HG03571 (cell line): ENCODE measurements at regions not wholly inside any gene's neighbourhood (a gene's known extent, or its start where the extent isn't known, plus 50 kb on each side); places are given as distances from the start of the nearest gene placed in this dataset.

Experiments used
- ATAC-seq: cut with Tn5 transposase; IDR thresholded peaks from one replicate; pipeline ENCODE4 v1.9.1; 2021; ENCODE audit not compliant: unreplicated experiment

DNA sequence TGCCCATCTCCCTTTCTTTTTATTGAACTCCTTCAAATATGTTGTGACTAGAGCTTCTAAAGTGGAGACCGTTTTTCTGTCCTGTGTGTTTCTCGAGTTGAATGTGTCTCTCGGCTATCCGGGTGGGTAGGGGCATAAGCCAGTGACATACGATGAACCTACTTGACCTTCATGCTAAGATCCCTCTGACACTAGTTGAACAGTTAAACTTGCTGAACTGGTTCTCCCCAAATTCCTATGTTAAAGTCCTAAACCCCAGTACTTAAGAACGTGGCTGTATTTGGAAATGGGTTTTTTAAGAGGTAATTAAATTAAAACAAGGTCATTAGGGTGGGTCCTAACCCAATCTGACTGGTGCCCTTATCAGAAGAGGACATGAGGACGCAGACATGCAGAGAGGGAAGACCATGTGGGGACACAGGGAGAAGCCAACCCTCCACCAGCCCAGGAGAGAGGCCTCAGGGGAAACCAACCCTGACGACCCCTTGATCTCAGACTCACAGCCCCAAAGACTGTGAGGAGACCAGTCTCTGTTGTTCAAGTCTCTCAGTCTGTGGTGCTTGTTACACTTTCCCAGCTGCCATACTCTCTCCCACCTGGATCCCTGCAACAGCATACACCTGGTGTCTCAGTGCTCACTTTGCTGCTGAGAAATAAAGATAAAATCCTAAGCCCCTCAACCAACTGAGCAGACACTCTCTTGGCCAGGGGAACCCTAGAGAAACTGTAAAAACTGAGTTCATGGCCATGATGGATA, 208.4 kb downstream of the MYLK4 start:
- ATAC-seq: no peak

GRCh38 chr6:2536451-2536850, 214.3 kb downstream of the MYLK4 start:
- no peak for ATAC-seq

DNA sequence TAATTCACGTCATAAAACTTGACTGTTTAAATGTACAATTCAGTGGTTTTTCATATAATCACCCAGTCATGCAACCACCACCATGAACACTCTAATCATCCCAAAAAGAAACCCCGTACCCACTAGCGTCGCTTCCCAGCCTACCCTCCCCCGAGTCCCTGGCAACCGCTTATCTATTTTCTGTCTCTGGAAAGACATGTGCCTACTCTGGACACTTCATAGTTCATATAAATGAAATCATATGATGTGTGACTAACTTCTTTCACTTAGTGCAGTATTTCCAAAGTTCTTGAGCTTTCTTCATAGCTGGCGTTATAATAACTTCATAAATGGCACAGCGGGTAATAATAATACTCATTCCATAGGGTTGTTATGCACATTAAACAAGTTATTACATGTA, 215.2 kb downstream of the MYLK4 start:
- no peak for ATAC-seq

- no peak for ATAC-seq
These were observed 216.2 kb downstream of the MYLK4 start for GRCh38 chr6:2534406-2535042.

- no peak for ATAC-seq
These were observed 219.1 kb downstream of the MYLK4 start for GRCh38 chr6:2531426-2532215.

- no peak for ATAC-seq
These were observed 221.5 kb downstream of the MYLK4 start for GRCh38 chr6:2529211-2529719.

DNA sequence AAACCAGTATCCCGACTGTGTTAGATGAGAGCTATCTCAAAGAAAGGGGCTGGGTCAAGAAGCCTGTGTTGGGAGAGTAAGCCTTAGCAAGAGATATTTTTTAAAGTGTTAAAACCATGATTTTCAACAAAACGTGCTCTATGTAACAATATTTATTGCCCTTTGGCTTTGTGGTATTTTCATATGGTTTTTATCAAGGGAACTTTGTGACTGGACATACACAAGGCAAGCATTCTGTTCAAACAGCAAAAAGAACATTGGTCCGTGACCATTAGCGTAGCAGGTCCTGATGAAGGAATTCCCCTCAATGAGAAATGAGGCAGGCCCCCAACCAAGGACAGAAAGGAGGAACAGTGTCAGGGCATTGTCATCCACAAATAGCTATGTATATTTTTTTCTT, 222.6 kb downstream of the MYLK4 start:
- ATAC-seq: no peak

DNA sequence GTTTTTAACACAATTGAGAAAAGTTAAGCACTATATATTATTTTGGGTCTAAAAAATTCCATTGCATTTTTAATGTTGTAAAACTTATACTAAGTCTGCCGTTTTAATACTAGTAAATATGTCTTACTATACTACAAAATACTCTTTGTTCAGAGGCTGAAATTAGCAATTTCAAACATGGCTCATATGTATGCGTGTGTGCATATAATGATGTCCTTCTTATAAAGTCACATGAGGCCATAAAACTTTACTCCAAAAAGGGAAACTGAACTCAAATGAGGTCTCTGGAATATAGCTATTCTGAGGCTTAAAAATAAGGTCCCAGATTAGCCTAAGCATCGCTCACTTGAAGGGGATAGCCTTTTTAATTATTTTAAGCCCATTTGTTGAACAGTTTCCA, 224.0 kb downstream of the MYLK4 start:
- no peak for ATAC-seq

- ATAC-seq: no peak
These were observed 226.6 kb downstream of the MYLK4 start for GRCh38 chr6:2524090-2524489.

DNA sequence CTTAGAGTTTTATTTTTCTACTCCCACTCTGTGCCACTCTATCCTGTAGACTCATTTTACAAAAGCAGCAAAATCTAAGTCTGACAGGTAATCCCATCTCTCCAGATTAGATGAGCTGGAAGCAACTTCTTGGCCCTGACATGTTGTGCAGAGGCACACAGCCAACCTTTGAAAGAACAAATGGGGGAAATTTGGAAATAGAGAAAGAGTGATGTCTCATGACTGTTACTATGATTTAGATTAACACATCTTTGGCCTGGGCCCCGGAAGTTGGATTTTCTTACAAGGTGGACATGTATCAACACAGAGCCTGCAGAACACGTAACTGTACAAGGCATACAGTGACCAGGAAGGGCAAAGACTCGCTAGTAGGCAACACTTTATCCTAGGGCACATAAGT, 227.7 kb downstream of the MYLK4 start:
- ATAC-seq: no peak

- ATAC-seq: no peak
These were observed 228.2 kb downstream of the MYLK4 start for GRCh38 chr6:2522521-2522920.

- no peak for ATAC-seq
These were observed 232.8 kb downstream of the MYLK4 start for GRCh38 chr6:2517855-2518473.

DNA sequence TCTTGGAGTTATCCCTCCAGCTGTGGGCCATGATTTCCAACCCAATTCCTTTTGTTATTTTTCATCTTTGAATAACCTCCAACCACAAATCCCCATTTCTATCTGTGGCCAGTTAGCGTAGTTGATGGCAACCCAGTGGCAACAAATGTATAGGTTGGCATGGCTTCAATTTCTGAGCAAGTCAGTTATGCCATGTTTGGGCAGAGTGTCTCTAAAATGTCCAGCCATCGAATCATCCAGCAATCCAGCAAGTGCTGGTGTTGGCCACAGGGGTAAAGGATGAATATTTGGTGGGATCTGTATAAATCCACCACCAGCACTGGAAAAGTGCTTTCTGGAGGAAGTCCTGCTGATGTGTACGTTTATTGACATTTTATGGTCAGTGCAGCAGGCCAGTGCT, 233.3 kb downstream of the MYLK4 start:
- no peak for ATAC-seq

DNA sequence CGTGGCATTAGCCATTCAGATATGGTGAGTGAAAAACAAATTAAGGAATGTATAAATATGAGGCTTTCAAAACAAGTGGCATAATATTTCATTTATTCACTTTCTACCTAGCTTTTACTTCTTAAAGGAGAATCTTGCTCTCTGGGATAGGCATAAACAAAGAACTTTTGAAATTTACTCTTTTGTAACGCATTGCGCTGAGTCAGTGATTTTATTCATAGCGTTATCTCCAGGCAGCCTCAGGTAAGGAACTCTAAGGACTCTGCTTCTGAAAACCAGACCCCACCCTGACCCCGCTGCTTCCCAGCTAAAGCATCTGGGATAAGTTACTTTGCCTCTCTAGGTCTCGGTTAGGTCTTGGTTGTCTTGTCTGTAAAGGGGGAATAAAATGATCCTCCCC, 234.7 kb downstream of the MYLK4 start:
- ATAC-seq: no peak

DNA sequence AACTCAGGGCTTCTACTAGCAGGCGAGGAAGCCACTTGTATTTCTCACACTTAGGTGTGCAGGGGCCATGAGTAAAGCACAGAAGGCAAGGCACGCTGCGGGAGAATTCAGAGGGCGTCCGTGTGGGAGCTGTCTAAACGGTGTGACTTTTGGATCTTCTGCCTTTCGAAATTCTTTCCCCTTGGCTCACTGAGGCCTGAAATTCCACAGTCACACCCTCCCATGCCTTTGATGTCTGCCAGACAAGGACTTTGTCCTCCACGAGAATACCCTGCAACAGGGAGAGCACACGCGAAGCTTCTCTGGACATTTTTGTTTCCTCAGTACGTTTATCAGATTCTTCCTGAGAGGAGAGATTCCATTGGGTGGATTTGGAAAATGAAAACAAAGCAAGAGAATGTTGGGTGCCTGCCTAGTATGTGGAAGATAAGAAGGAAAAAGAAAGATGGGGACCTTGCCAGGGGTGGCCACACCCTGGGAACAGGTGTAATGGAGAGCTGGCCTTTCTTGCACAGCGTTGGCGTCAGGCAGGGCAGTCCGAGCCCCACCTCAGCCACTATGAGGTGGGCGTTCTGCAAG, 235.7 kb downstream of the MYLK4 start:
- ATAC-seq: no peak

- no peak for ATAC-seq
These were observed 237.9 kb downstream of the MYLK4 start for GRCh38 chr6:2512802-2513201.

GRCh38 chr6:2510316-2510715, 240.4 kb downstream of the MYLK4 start:
- ATAC-seq: no peak

GRCh38 chr6:2509711-2510110, 241.0 kb downstream of the MYLK4 start:
- ATAC-seq: no peak

DNA sequence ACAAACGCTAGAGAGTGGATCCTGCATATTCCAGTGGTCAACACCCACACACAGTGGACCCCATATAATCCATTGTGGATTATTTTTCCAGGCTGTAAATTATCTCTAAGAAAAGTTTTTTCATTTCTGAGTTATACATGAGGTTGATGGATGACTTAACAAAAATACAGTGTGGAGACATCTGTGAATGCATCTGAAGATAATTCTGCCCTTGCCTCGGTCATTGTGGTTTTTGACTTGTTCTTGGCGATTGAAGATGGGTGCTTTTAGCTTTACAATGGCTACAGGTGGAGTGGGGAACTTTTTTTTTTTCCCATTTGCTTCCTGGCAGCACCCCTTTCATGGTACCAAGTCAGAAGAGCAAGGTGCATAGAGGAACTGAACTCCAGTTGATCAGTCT, 242.7 kb downstream of the MYLK4 start:
- ATAC-seq: no peak

DNA sequence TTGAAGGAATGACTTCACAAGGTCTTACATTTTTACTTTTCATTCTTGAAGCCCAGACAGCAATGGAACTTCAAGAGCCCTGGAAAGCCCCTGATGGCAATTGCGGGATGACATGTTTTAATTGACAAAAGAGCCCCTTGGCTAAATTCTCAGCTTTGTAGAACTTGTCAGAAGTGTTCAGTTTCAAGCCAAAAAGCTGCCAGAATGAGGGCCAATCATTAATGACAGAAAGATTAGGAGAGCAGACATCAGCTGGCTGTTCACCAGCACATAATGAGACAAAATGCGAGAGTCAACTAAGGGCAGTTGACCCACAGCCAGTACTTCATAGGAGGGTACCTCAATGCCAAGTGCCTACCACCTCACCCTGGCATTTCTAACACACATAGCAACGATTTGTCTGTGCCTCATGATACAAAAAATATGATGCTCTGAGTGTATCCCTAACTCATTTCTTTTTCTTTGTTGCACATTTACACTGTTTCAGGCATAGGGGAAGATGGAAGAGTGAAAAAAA, 243.1 kb downstream of the MYLK4 start:
- ATAC-seq: no peak

- ATAC-seq: no peak
These were observed 243.7 kb downstream of the MYLK4 start for GRCh38 chr6:2507016-2507415.
